GM12878 (cell line): ENCODE measurements at regions not wholly inside any gene's neighbourhood (a gene's known extent, or its start where the extent isn't known, plus 50 kb on each side); places are given as distances from the start of the nearest gene placed in this dataset.

Experiments used
- ATAC-seq: fragments of 200-7000 bp; cut with Tn5 transposase; 3 replicates; pipeline ENCODE4 v1.9.1; 2020; ENCODE audit warnings: mild to moderate bottlenecking, moderate library complexity
- BruUV-seq: library from RNA; stranded (reverse); fragments of 400-500 nt; replicated peaks from 2 replicates; lab custom pipeline; 2021; lab: Mats Ljungman, UMichigan
- CTCF ChIA-PET: fragments of 300-600 bp; sonication (Branson Sonifier 250); formaldehyde crosslinking; extraction: SDS; loops from one replicate; lab custom pipeline; 2021; ENCODE audit warnings: inconsistent platforms; lab: Yijun Ruan, JAX
- POLR2A ChIA-PET: fragments of 350-600 bp; formaldehyde crosslinking; extraction: SDS; loops from one replicate; lab custom pipeline; 2021; ENCODE audit warnings: inconsistent platforms; lab: Charles Lee
- RAD21 ChIA-PET: fragments of 300-600 bp; sonication (Branson Sonifier 250); formaldehyde crosslinking; loops from one replicate; lab custom pipeline; 2023; ENCODE audit warnings: antibody characterized with exemption; ENCODE audit not compliant: unreplicated experiment; lab: Charles Lee
- SMC1A ChIA-PET: fragments of 300-600 bp; sonication (Branson Sonifier 250); formaldehyde crosslinking; loops from one replicate; lab custom pipeline; 2023; ENCODE audit not compliant: unreplicated experiment, uncharacterized antibody; lab: Charles Lee
- DNase-seq: peaks from one replicate; pipeline ENCODE4 v3.0.0-alpha.2; 2011; ENCODE audit warnings: low read depth, low spot score
- FAIRE-seq: peaks from 3 replicates; lab custom pipeline; 2011; peaks lifted over from hg19 to GRCh38; lab: Jason Lieb, UNC
- H2AFZ ChIP-seq: 2 replicates; pipeline ENCODE4 v1.6.0; 2011; ENCODE audit warnings: low read depth, low read length, control low read depth; ENCODE audit not compliant: control insufficient read depth
- H3K27ac ChIP-seq: 2 replicates; pipeline ENCODE4 v1.5.1; 2011; ENCODE audit warnings: control low read depth; ENCODE audit not compliant: control insufficient read depth, insufficient read depth
- H3K27me3 ChIP-seq, 2 experiments: replicated peaks in 1 of 2; 2 replicates each; pipeline versions ENCODE4 v1.6.0 to v1.6.1; 2011; ENCODE audit warnings: low read length in 1 of 2; ENCODE audit not compliant: control insufficient read depth in 2 of 2, insufficient read depth in 2 of 2
- H3K36me3 ChIP-seq, 2 experiments: 2 replicates each; pipeline ENCODE4 v1.5.1; 2011; ENCODE audit warnings: low read length in 1 of 2; ENCODE audit not compliant: control insufficient read depth in 2 of 2, insufficient read depth in 2 of 2
- H3K4me1 ChIP-seq: 2 replicates; pipeline ENCODE4 v1.6.1; 2011; ENCODE audit warnings: mild to moderate bottlenecking, low read length, moderate library complexity, mixed read lengths; ENCODE audit not compliant: control insufficient read depth, insufficient read depth
- H3K4me2 ChIP-seq: 2 replicates; pipeline ENCODE4 v1.6.0; 2011; ENCODE audit warnings: control low read depth; ENCODE audit not compliant: control insufficient read depth, insufficient read depth
- H3K4me3 ChIP-seq: fragments of 200-600 bp; sonication (generic); 2 replicates; pipeline ENCODE4 v1.5.1; 2016
- H3K79me2 ChIP-seq: 2 replicates; pipeline ENCODE4 v1.6.0; 2011; ENCODE audit warnings: low read length; ENCODE audit not compliant: control insufficient read depth, insufficient read depth
- H3K9ac ChIP-seq: 2 replicates; pipeline ENCODE4 v1.8.0; 2011; ENCODE audit warnings: low read length, control low read depth, mixed read lengths; ENCODE audit not compliant: control insufficient read depth, insufficient read depth
- H3K9me3 ChIP-seq: replicated peaks from 3 replicates; pipeline ENCODE4 v1.5.1; 2011; ENCODE audit warnings: mild to moderate bottlenecking, low read length; ENCODE audit not compliant: control insufficient read depth, insufficient read depth
- H4K20me1 ChIP-seq: 2 replicates; pipeline ENCODE4 v1.6.0; 2011; ENCODE audit not compliant: control insufficient read depth, insufficient read depth
- BCL11A ChIP-seq: IDR thresholded peaks from 2 replicates; pipeline ENCODE4 v1.6.1; 2011; ENCODE audit warnings: low read depth, low read length
- BRCA1 ChIP-seq: IDR thresholded peaks from 2 replicates; pipeline ENCODE4 v1.6.1; 2011; ENCODE audit warnings: low read depth, low read length, improper control_type of control experiment
- GATAD2B ChIP-seq: fragments of 450-650 bp; conservative IDR thresholded peaks from 2 replicates; pipeline ENCODE4 v1.6.1; 2017; ENCODE audit warnings: low read depth, mild to moderate bottlenecking, moderate library complexity
- JUND ChIP-seq: IDR thresholded peaks from 2 replicates; pipeline ENCODE4 v1.6.1; 2012; ENCODE audit warnings: low read depth, mild to moderate bottlenecking, low read length, improper control_type of control experiment, moderate library complexity
- KAT2A ChIP-seq: conservative IDR thresholded peaks from 2 replicates; pipeline ENCODE4 v1.6.1; 2011; ENCODE audit warnings: low read depth, low read length; ENCODE audit not compliant: control insufficient read depth
- MYB ChIP-seq: fragments of 150-350 bp; IDR thresholded peaks from 2 replicates; pipeline ENCODE4 v1.6.1; 2014; ENCODE audit warnings: mild to moderate bottlenecking, low read depth, low read length, borderline replicate concordance
- NFIC ChIP-seq: IDR thresholded peaks from 2 replicates; pipeline ENCODE4 v1.6.1; 2012; ENCODE audit warnings: low read depth, mild to moderate bottlenecking, inconsistent platforms, low read length, moderate library complexity
- NFYB ChIP-seq: IDR thresholded peaks from 2 replicates; pipeline ENCODE4 v1.6.1; 2011; ENCODE audit warnings: low read depth, mild to moderate bottlenecking, low read length, improper control_type of control experiment, moderate library complexity; ENCODE audit not compliant: insufficient read depth
- RB1 ChIP-seq: fragments of 450-650 bp; formaldehyde crosslinking; IDR thresholded peaks from 2 replicates; pipeline ENCODE4 v1.6.1; 2017; ENCODE audit warnings: mild to moderate bottlenecking, borderline replicate concordance
- RCOR1 ChIP-seq: conservative IDR thresholded peaks from 2 replicates; pipeline ENCODE4 v1.6.1; 2012; ENCODE audit warnings: low read depth, low read length, improper control_type of control experiment
- REST ChIP-seq: IDR thresholded peaks from 2 replicates; pipeline ENCODE4 v1.6.1; 2012; ENCODE audit warnings: mild to moderate bottlenecking, low read depth, low read length
- ZBTB33 ChIP-seq: fragments of 450-650 bp; IDR thresholded peaks from 2 replicates; pipeline ENCODE4 v1.6.1; 2017; ENCODE audit warnings: mild to moderate bottlenecking
- WGBS: methylation state at CpG from one replicate; pipeline ENCODE4 v1.1.6; 2016; ENCODE audit warnings: low lambda C conversion rate; ENCODE audit not compliant: insufficient replicate concordance, insufficient coverage; ENCODE audit errors: missing lambda C conversion rate; 5-methylcytosine and 5-hydroxymethylcytosine counted together
- in situ Hi-C: fragments of 300-500 bp; cut with MboI; formaldehyde crosslinking; loops from 9 replicates; pipeline ENCODE4 v1.14.3; 2018; ENCODE audit warnings: mixed read lengths
- intact Hi-C: fragments of 100-400 bp; cut with micrococcal nuclease; formaldehyde crosslinking; loops from one replicate; pipeline ENCODE4 v1.14.2; 2022; ENCODE audit not compliant: unreplicated experiment

GRCh38 chr3:80836395-80836794 lies 925.0 kb downstream of the GBE1 start:
- ChIA-PET SMC1A (no interaction called here), POLR2A (no interaction called here), CTCF (interaction anchor here (0.9 kb wide), 1 partner anchor 81 kb away, joined by 3 read pairs; no protein-coding TSS in a partner anchor), RAD21 (no interaction called here)
- in situ Hi-C loops: no loop called here
- H2AFZ ChIP-seq: no peak overlapping the region
- H3K4me2 ChIP-seq: no peak overlapping the region
- H3K79me2 ChIP-seq: no peaks in the 10 kb centered on the region
- H3K9me3 ChIP-seq: no peaks in the 10 kb centered on the region
- DNase-seq (no peak), ATAC-seq (no peak), FAIRE-seq (no peak)
- H4K20me1 ChIP-seq: no peaks in the 10 kb centered on the region
- H3K9ac ChIP-seq: no peak overlapping the region
- H3K27me3 ChIP-seq: no peaks in the 10 kb centered on the region
- H3K4me1 ChIP-seq: no peaks in the 10 kb centered on the region
- 51% methylated on average over 2 of the region's 2 CpGs for WGBS
- TF ChIP-seq BCL11A (no peak), NFYB (no peak), GATAD2B (no peak), KAT2A (no peak)
- BruUV-seq: no TSS peak
- H3K27ac ChIP-seq: no peak overlapping the region
- H3K4me3 ChIP-seq: no peak overlapping the region
- intact Hi-C loops: no loop called here
- no peaks in the 10 kb centered on the region for H3K36me3 ChIP-seq

GRCh38 chr3:80807577-80807976 lies 953.9 kb downstream of the GBE1 start:
- Histone ChIP-seq H3K4me3 (no peak overlapping the region), H3K36me3 (no peaks in the 10 kb centered on the region), H3K9ac (no peak overlapping the region), H3K4me2 (no peak overlapping the region), H3K79me2 (no peaks in the 10 kb centered on the region), H3K27me3 (no peaks in the 10 kb centered on the region), H2AFZ (no peak overlapping the region), H3K4me1 (no peaks in the 10 kb centered on the region), H3K27ac (no peak overlapping the region), H3K9me3 (no peaks in the 10 kb centered on the region), H4K20me1 (no peaks in the 10 kb centered on the region)
- ChIA-PET POLR2A (no interaction called here), SMC1A (no interaction called here), RAD21 (no interaction called here), CTCF (no interaction called here)
- ATAC-seq (no peak), FAIRE-seq (no peak), DNase-seq (no peak)
- BruUV-seq: no TSS peak
- in situ Hi-C loops (no loop called here), intact Hi-C loops (no loop called here)
- 46% methylated on average over 4 of the region's 4 CpGs for WGBS
- no peak for TF ChIP-seq ZBTB33
- no peak for TF ChIP-seq REST
- no peak for TF ChIP-seq RCOR1
- no peak for TF ChIP-seq BRCA1
- no peak for TF ChIP-seq JUND
- no peak for TF ChIP-seq RB1
- no peak for TF ChIP-seq NFIC
- no peak for TF ChIP-seq MYB
